SH-SY5Y (cell line): ENCODE measurements at regions not wholly inside any gene's neighbourhood (a gene's known extent, or its start where the extent isn't known, plus 50 kb on each side); places are given as distances from the start of the nearest gene placed in this dataset.

ENCODE experiments used
- GATA2 ChIP-seq: IDR thresholded peaks from 2 replicates; pipeline ENCODE4 v1.6.1; 2011; ENCODE audit warnings: mild to moderate bottlenecking, low read depth, low read length
- GATA3 ChIP-seq: IDR thresholded peaks from 2 replicates; pipeline ENCODE4 v1.6.1; 2011; ENCODE audit warnings: low read depth, mild to moderate bottlenecking, low read length, moderate library complexity

DNA sequence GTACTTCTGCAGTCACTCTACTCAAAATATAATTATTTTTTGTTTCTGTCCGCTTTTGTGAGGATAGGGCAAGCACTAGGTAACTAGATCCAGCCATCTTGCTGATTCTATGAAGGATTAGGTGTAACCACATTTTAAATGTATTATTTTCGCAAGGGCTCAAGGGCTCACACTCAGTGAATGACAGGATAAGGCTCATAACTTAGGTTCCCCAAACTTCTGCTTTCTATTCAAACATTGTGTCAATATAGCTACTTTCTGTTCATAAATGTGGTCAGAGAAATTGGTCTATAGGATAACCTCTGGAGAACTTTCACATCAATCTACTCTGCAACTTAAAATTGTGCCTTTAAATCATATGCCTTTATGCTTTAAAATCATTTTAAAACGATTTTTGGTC is 1141.2 kb downstream of the SORCS1 start:
- TF ChIP-seq GATA2, result no peak
- no peak for TF ChIP-seq GATA3
